ENCODE measurements at regions not wholly inside any gene's neighbourhood (a gene's known extent, or its start where the extent isn't known, plus 50 kb on each side); places are given as distances from the start of the nearest gene placed in this dataset.

DNA sequence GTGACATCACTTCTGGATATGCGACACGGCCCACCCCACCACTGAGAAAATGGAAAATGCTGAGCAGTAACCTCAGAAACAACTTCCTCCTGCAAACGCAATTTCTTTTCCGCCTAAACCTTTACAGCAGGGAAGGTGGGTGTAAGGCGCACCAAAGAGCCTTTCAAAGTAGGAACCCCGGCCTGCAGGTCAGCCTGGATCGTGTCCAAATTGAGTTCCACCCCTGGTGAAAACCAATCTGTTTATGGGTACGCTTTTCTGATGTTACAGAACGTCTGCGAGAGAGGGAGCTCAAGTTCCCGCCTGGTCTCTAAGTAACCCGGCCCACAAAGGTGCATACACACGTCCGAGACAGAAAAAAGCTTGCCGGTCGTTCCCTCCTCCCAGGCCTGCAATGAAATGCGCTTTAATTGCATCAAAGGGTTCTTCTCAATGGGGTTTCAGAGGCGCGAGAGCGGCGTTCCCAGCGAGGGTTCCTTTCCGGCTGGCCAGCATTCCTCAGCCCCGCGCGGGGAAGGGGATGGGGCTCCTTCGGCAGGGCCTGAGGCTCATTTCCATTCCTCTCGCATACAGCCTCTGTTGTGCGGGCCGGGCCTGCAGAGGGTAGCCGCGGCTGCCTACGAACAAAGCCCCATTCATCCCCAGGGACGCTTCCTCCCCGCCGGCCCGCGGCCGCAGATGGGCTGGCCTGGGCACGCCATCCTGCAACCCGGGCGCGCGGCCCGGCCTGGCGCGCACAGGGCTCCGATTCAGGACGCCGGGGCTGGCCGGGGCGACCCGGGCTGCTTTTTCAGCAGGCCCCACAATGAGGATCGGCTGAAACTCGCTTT lies 138.1 kb downstream of the TMCO5A start:
- TF ChIP-seq, protein P1, sequence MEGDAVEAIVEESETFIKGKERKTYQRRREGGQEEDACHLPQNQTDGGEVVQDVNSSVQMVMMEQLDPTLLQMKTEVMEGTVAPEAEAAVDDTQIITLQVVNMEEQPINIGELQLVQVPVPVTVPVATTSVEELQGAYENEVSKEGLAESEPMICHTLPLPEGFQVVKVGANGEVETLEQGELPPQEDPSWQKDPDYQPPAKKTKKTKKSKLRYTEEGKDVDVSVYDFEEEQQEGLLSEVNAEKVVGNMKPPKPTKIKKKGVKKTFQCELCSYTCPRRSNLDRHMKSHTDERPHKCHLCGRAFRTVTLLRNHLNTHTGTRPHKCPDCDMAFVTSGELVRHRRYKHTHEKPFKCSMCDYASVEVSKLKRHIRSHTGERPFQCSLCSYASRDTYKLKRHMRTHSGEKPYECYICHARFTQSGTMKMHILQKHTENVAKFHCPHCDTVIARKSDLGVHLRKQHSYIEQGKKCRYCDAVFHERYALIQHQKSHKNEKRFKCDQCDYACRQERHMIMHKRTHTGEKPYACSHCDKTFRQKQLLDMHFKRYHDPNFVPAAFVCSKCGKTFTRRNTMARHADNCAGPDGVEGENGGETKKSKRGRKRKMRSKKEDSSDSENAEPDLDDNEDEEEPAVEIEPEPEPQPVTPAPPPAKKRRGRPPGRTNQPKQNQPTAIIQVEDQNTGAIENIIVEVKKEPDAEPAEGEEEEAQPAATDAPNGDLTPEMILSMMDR (conservative IDR thresholded peaks at IDR 0.05; ENCODE audit: low read depth, low read length) = peak; percentile 25; the same call in 1 of the 2 replicates
- TF ChIP-seq CHD1 (IDR thresholded peaks at IDR 0.05; ENCODE audit: low read depth, low read length) (no peak), RAD21 (IDR thresholded peaks at IDR 0.05; ENCODE audit: low read length) (peak; percentile 17; the same call in 1 of the 2 replicates), POLR2A (IDR thresholded peaks at IDR 0.05; ENCODE audit: low read depth, low read length) (no peak), MXI1 (IDR thresholded peaks at IDR 0.05; ENCODE audit: borderline replicate concordance, low read depth, low read length) (no peak), FOS (IDR thresholded peaks at IDR 0.05; ENCODE audit: low read depth, low read length) (no peak), ELK1 (IDR thresholded peaks at IDR 0.05; ENCODE audit: borderline replicate concordance, low read depth, low read length) (no peak), MAZ (IDR thresholded peaks at IDR 0.05; ENCODE audit: borderline replicate concordance, low read depth, low read length) (peak; percentile 34; the same call in 1 of the 2 replicates), BHLHE40 (IDR thresholded peaks at IDR 0.05; ENCODE audit: low read depth, low read length) (0 out of 2 replicates have a peak, but pooled peaks have one; percentile 18), SMC3 (IDR thresholded peaks at IDR 0.05; ENCODE audit: low read depth, low read length) (no peak; the same call in 1 of the 2 replicates)

Measured in IMR-90 (cell line).